ENCODE measurements at regions not wholly inside any gene's neighbourhood (a gene's known extent, or its start where the extent isn't known, plus 50 kb on each side); places are given as distances from the start of the nearest gene placed in this dataset.

DNA sequence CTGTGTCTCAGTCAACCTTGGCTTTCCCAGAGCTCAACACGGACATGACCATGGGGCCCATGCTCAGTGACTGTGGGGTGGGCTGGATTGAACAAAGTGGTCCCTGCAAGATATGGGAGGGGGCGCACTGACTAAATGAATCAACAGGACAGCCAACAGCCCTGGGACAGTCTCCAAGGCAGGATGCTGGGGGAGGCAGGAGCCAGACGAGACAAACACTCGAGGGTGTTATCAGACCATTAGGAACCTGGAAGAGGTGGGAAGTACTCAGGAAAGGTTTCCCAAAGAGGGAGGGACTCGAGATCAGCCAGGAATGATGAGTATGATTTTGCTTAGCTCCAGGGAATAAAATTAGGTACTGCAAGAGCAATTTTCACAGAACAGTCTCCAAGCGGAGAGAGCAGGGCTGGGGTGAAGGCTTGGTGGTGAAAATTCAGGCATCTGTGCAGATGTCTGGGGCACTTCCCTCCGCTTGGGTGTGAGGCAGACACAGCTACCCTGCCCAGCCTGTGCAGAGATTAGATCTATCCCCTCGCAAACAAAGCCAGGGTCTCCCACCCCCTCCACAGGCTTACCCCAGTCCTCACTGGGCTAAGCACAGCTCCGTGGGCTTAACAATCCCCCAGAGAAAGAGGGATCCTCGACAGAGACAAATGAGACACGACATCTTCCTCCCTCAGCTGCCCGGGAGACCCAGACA lies 261.1 kb upstream of the ZMIZ1 start:
- H3K9me3 Mint-ChIP-seq, result no peaks in the 10 kb centered on the region
- no peak for ATAC-seq (replicated peaks)

DNA sequence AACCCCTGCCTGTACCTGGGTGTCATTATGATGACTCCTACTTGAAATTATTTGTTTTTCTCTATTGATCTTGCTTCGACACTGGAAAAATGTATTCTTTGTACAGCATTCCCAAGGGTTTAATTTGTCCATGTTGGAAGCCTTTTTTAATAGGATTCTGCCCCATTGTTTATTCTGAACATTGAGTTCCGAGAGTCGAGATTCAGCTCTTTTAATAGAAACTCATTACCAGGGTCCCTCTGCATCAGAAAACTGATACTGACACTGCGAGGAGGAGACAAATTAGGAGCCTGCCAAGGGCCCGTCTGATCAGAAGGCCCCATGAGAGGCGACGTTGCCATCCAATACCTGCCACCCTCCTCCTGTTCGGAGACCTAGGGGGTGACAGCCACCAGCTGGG lies 260.5 kb upstream of the ZMIZ1 start:
- H3K27ac Mint-ChIP-seq, result no peak overlapping the region
- H3K4me3 Mint-ChIP-seq, result no peak overlapping the region
- ATAC-seq (replicated peaks), result no peak
- H3K27me3 Mint-ChIP-seq, result no peaks in the 10 kb centered on the region
- H3K9me3 Mint-ChIP-seq, result no peaks in the 10 kb centered on the region
- H3K36me3 Mint-ChIP-seq (ENCODE audit: low read depth), result no peaks in the 10 kb centered on the region
- H3K4me1 Mint-ChIP-seq, result no peaks in the 10 kb centered on the region

More for the DNA sequence above, 261.1 kb upstream of the ZMIZ1 start:
- no peaks in the 10 kb centered on the region for H3K36me3 Mint-ChIP-seq (ENCODE audit: low read depth)
- no peak overlapping the region for H3K27ac Mint-ChIP-seq
- no peaks in the 10 kb centered on the region for H3K27me3 Mint-ChIP-seq
- H3K4me3 Mint-ChIP-seq, result no peak overlapping the region
- no peaks in the 10 kb centered on the region for H3K4me1 Mint-ChIP-seq

DNA sequence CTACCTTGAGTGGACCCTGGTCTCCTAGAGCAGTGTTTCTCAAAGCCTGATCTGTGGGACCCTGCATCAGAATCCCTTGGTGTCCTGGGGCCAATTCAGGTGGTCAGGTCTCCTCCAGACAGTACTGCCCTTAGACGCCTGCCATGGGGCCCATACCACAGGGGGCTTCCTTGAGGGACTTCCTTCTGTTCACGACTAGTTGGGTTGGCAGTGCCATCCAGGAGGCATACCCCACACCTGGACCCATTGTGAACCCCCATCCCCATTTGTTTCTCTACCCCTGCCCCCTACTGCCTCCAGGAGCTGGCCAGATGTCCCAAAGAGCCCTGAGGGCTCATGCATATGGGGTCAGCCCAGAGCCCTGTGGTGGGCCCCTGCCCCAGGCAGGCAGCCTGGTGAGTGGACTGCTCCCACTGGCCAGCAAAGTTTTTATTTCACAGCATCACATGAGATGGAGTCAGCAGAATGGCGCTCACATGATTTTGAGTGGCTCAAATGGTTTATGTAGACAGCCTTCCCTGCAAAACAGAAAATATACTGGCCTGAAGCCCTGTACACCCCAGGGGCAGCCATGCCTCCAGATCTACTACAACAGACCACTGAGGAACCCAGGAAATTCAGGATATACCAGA lies 259.9 kb upstream of the ZMIZ1 start:
- H3K36me3 Mint-ChIP-seq (ENCODE audit: low read depth), result no peaks in the 10 kb centered on the region
- H3K4me1 Mint-ChIP-seq, result no peaks in the 10 kb centered on the region
- peaks cover 3% of the 10 kb centered on the region for H3K27me3 Mint-ChIP-seq
- H3K27ac Mint-ChIP-seq, result no peak overlapping the region
- H3K4me3 Mint-ChIP-seq, result no peak overlapping the region
- H3K9me3 Mint-ChIP-seq, result no peaks in the 10 kb centered on the region
- no peak for ATAC-seq (replicated peaks)

DNA sequence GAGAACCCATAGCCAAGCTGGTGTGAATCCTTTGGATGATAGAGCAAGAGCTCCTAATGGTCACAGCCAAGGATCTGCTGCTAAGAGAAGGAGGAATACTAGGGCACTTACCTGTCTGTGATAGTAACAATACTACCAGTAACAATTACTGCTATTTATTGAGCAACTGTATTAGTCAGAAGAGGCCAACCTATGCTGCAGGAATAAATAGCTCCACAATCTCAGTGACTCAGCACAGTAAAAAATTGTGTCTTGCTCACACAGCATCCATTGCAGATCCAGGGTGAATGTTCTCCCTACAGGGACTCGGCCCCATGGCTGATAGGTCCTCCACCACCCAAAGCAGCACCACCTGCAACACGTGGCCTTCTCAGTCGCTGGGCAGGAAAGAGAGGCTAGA lies 257.6 kb upstream of the ZMIZ1 start:
- no peak overlapping the region for H3K4me3 Mint-ChIP-seq
- peaks cover 3% of the 10 kb centered on the region for H3K27me3 Mint-ChIP-seq
- H3K9me3 Mint-ChIP-seq, result no peaks in the 10 kb centered on the region
- no peak for ATAC-seq (replicated peaks)
- no peaks in the 10 kb centered on the region for H3K36me3 Mint-ChIP-seq (ENCODE audit: low read depth)
- no peak overlapping the region for H3K27ac Mint-ChIP-seq
- no peaks in the 10 kb centered on the region for H3K4me1 Mint-ChIP-seq

DNA sequence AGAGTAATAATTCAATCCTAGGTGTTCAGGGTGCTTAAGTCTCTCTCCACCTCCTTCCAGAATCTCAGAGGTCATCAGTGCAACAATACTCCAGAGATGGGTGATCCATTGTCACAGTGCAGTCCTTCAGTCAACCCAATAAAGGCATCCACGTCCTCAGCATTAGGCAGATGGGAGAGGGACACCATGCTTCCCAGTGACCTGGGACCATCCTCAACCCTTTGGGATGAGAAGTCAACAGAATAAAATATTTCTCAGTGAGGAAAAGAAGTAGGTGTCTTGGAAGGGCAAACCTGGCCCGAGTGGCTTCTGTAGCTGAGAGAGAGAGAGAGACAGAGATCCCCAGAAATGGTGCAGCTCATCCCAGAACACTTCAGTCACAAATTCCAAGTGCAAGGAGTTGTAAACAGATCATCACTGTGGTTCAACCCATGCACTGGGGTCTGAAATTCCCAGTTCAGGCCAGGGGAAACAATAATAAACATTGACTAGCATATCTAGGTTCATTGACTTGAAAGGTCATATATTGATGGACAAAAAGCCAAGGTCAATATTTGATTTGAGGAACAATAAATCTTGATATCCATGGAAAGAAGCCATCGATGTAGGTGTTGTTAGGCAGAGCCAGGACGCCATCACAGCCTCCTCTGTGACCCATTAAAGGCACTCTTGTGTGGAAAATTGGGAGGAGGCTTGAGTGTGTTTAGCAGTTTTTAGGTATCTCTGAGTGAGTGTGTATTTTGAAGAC lies 256.0 kb upstream of the ZMIZ1 start:
- Mint-ChIP-seq H3K4me3 (no peak overlapping the region), H3K9me3 (no peaks in the 10 kb centered on the region), H3K27me3 (peaks cover 3% of the 10 kb centered on the region), H3K27ac (no peak overlapping the region), H3K36me3 (ENCODE audit: low read depth) (no peaks in the 10 kb centered on the region), H3K4me1 (no peaks in the 10 kb centered on the region)
- no peak for ATAC-seq (replicated peaks)

DNA sequence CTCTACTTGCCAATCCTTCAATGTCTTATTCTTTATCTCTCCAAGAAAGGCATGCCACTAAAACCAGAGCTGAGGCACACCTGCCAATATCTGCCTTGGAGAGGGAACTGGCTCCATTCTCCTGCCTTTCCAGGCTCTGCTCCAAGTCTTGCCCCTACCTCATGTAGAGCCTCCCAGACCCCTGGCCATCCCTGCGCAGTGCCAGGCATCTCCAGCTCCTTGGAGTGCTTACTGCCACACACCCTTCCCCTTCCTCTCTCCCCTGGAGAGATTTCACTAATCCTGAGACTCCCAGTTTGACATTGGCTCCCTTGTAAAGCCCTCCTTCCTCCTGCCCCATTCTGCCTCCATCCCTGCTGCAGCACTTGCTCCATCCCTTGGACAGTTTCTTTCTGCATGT lies 255.2 kb upstream of the ZMIZ1 start:
- H3K36me3 Mint-ChIP-seq (ENCODE audit: low read depth), result no peaks in the 10 kb centered on the region
- no peaks in the 10 kb centered on the region for H3K9me3 Mint-ChIP-seq
- H3K27ac Mint-ChIP-seq, result no peak overlapping the region
- peaks cover 3% of the 10 kb centered on the region for H3K27me3 Mint-ChIP-seq
- no peaks in the 10 kb centered on the region for H3K4me1 Mint-ChIP-seq
- H3K4me3 Mint-ChIP-seq, result no peak overlapping the region
- no peak for ATAC-seq (replicated peaks)

DNA sequence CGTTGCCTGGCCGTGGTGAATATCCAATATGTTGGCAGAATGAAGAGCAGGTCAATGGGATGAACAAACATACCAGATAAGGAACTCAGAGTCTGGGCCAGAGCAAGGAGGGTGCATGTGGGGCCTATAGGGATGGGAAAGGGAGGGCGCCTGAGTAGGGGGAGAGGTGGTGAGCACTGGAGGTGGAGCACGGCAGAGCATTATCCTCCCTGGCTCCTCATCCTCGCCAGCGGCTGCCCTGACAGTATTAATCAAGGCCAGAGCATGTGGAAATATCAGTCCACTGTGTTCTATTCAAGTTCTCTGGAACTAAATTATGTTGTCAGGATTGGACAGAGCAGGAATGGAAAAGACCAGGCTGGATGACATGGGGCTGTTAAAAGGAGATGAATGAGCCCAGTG lies 254.8 kb upstream of the ZMIZ1 start:
- Mint-ChIP-seq H3K9me3 (no peaks in the 10 kb centered on the region), H3K4me1 (no peaks in the 10 kb centered on the region), H3K27ac (no peak overlapping the region), H3K27me3 (peaks cover 3% of the 10 kb centered on the region), H3K4me3 (no peak overlapping the region), H3K36me3 (ENCODE audit: low read depth) (no peaks in the 10 kb centered on the region)
- ATAC-seq (replicated peaks), result no peak

DNA sequence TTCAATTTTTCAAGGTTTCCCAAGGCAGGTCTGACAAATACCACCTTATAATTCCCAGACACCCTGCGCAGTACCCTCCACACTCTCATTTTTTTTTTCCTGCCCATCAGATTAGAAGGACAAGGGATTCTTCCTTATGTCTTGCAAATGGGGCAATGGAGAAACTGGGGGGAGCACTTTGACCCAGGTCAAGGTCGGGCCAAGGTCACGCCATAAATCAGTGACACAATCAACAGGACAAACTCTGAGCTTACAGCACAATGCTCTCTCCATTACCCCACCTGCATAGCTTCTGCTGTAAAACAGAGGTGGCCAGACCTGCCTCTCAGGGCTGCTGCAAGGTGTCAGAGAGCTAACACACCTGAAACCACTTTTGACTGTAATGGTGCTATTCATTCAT lies 254.4 kb upstream of the ZMIZ1 start:
- ATAC-seq (replicated peaks), result no peak
- no peak overlapping the region for H3K27ac Mint-ChIP-seq
- no peaks in the 10 kb centered on the region for H3K9me3 Mint-ChIP-seq
- no peak overlapping the region for H3K4me3 Mint-ChIP-seq
- peaks cover 3% of the 10 kb centered on the region for H3K27me3 Mint-ChIP-seq
- no peaks in the 10 kb centered on the region for H3K4me1 Mint-ChIP-seq
- no peaks in the 10 kb centered on the region for H3K36me3 Mint-ChIP-seq (ENCODE audit: low read depth)

DNA sequence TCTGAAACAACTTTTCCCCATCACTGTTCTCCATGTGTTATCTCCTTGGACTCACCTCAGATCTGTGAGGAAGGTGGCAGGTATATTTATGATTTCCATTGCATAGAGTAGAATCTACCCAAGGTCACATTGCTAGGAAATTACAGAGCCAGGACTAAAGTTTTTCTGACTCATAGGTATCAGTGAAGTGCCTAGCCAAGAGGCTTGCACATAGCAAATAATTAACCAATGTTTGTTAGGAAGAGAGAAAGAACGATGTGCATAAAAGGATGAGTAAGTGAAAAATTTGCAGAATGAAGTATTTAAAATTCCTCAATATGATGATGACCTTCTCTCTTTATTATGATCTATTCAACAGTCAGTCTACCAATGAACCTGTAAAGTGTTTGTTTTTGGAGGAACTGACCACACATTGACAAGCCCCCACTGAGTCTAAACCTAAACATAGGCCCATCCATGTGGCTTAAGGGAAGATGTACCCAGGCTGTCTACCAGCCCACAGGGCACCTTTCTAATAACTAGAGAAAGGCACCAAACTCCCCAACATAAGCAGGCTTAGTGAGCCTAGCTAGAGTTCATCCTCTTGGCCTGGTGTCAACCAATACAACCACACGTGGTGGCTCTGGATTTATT lies 252.9 kb upstream of the ZMIZ1 start:
- no peaks in the 10 kb centered on the region for H3K9me3 Mint-ChIP-seq
- H3K4me3 Mint-ChIP-seq, result no peak overlapping the region
- ATAC-seq (replicated peaks), result no peak
- no peaks in the 10 kb centered on the region for H3K4me1 Mint-ChIP-seq
- H3K27ac Mint-ChIP-seq, result no peak overlapping the region
- peaks cover 3% of the 10 kb centered on the region for H3K27me3 Mint-ChIP-seq
- H3K36me3 Mint-ChIP-seq (ENCODE audit: low read depth), result no peaks in the 10 kb centered on the region

DNA sequence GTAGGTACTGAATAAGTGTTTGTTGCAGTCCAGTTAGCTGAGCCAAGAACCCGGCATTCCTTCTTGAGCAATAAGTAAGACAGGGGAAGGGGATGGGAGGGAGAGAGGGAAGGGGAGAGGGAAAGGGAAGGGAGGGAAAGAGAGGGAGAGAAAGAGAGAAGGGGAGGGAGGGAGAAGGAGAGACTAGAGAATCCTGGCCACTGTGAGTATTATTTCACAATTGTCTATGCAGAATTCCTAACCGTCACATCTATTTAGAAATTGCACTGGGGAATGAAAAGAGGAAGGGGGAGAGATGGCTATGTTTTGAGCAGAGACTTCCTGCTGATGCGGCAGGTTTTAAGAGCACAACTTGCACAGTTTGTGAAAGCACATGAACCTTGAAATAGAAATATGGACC lies 251.4 kb upstream of the ZMIZ1 start:
- H3K9me3 Mint-ChIP-seq, result no peaks in the 10 kb centered on the region
- no peaks in the 10 kb centered on the region for H3K4me1 Mint-ChIP-seq
- no peaks in the 10 kb centered on the region for H3K36me3 Mint-ChIP-seq (ENCODE audit: low read depth)
- no peak overlapping the region for H3K4me3 Mint-ChIP-seq
- H3K27me3 Mint-ChIP-seq, result peaks cover 3% of the 10 kb centered on the region
- H3K27ac Mint-ChIP-seq, result no peak overlapping the region
- no peak for ATAC-seq (replicated peaks)

DNA sequence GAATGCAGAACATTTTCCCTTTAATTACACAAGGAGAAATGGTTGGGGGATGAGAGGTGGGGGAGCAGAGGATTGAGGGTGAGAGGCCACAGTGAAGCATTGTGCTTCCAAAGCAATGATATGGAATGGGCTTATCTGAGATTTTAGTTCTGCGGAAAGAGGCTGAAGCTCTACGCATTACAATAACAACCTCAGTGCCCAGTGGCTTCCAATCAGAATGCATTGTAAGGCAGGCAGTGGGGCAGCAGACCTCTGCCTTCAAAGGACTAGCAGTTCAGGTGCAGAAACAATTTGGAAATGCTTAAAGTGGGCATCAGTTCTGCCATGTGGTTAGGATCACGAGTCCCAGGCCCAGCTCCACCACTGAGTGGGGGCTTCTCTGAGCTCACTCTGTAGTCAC lies 251.0 kb upstream of the ZMIZ1 start:
- no peak for ATAC-seq (replicated peaks)
- no peak overlapping the region for H3K27ac Mint-ChIP-seq
- no peaks in the 10 kb centered on the region for H3K36me3 Mint-ChIP-seq (ENCODE audit: low read depth)
- H3K4me3 Mint-ChIP-seq, result no peak overlapping the region
- no peaks in the 10 kb centered on the region for H3K4me1 Mint-ChIP-seq
- H3K9me3 Mint-ChIP-seq, result no peaks in the 10 kb centered on the region
- peaks cover 3% of the 10 kb centered on the region for H3K27me3 Mint-ChIP-seq

DNA sequence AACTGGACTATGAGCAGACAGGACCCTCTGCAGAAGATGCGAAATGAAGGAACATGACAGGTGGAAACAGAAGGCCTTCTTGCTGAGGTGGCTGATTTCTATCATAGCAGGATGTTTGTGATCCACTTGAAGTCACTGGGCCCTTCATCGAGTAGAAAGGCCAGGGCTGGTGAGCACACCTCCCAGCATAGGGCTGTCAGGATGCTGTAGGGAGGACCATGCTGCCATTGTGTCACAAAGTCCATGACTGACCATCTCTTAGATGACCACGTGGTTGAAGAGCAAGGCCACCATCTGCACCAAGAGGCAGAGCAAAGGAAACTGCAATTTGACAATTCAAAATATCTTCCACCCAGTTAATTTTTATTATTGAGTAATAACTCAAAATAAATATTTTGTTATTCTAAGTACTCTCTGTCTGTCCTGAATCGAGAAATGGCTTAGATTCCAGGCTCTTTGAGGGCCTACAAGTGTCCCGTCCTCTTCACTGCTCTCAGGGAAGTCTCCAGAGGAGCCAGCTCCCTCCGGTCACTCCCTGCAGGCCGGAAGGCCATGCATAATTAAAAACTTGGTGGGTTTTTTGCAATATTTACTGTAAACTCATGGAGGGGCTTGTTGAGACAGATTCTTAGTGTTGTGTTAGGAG lies 249.3 kb upstream of the ZMIZ1 start:
- no peak for ATAC-seq (replicated peaks)
- no peaks in the 10 kb centered on the region for H3K36me3 Mint-ChIP-seq (ENCODE audit: low read depth)
- no peak overlapping the region for H3K27ac Mint-ChIP-seq
- no peak overlapping the region for H3K4me3 Mint-ChIP-seq
- H3K27me3 Mint-ChIP-seq, result no peaks in the 10 kb centered on the region
- no peaks in the 10 kb centered on the region for H3K9me3 Mint-ChIP-seq
- H3K4me1 Mint-ChIP-seq, result no peaks in the 10 kb centered on the region

DNA sequence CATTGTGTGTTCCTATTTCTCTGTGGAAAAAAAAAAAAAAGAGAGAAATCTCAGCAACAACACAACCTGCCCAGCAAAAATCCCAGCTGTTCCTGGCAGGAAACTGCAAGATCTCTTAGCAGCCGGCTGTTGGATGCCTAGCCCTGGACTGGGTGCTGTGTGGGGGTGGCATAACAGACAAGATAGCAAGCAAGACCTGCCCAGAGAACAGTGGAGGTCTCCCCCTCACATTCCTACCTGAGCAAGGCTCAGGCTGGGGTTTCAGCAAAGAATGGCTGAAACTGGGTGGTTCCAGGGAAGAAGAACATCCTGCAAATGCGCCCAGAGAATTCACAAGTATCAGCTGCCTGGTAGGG lies 248.8 kb upstream of the ZMIZ1 start:
- no peaks in the 10 kb centered on the region for H3K9me3 Mint-ChIP-seq
- no peak overlapping the region for H3K4me3 Mint-ChIP-seq
- no peaks in the 10 kb centered on the region for H3K36me3 Mint-ChIP-seq (ENCODE audit: low read depth)
- no peaks in the 10 kb centered on the region for H3K4me1 Mint-ChIP-seq
- no peak for ATAC-seq (replicated peaks)
- no peak overlapping the region for H3K27ac Mint-ChIP-seq
- no peaks in the 10 kb centered on the region for H3K27me3 Mint-ChIP-seq

DNA sequence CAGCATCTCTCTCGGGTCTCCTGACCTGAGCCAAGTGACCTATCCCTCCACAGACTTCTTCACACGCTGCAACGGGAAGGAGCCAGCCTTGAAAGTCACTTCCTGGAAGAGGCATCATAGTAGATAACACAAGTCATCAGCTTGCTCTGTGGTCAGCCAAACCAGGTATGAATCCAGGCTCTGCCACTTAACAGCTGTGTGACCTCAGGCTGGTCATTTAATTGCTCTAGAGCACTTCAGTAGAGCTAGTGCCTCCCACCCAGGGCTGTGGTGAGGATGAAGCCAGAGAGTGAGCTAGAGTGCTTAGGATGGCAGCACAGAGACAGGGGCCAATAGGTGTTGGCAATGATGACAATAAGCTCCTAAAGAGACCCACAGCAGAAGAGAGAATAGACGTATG lies 247.7 kb upstream of the ZMIZ1 start:
- Mint-ChIP-seq H3K27ac (peak overlapping the region; percentile 21), H3K4me1 (no peaks in the 10 kb centered on the region), H3K27me3 (no peaks in the 10 kb centered on the region), H3K9me3 (no peaks in the 10 kb centered on the region), H3K36me3 (ENCODE audit: low read depth) (no peaks in the 10 kb centered on the region), H3K4me3 (no peak overlapping the region)
- no peak for ATAC-seq (replicated peaks)

Measured in activated T-helper 17 cell treated with anti-CD3 and anti-CD28 coated beads, Interleukin-2, amount 50 U/mL, for 72 hours (primary cell).